GM21390 (cell line): ENCODE measurements at regions not wholly inside any gene's neighbourhood (a gene's known extent, or its start where the extent isn't known, plus 50 kb on each side); places are given as distances from the start of the nearest gene placed in this dataset.
A peak's percentile ranks its signal among the peaks of the same experiment; 100 is the strongest.
"Not testable (repeated sequence)": the region's sequence is repeated elsewhere in the genome, so short reads cannot be mapped to it uniquely, and the experiment has no call there.

Experiments
- ATAC-seq: cut with Tn5 transposase; IDR thresholded peaks from one replicate; pipeline ENCODE4 v1.9.1; 2021; ENCODE audit not compliant: unreplicated experiment

DNA sequence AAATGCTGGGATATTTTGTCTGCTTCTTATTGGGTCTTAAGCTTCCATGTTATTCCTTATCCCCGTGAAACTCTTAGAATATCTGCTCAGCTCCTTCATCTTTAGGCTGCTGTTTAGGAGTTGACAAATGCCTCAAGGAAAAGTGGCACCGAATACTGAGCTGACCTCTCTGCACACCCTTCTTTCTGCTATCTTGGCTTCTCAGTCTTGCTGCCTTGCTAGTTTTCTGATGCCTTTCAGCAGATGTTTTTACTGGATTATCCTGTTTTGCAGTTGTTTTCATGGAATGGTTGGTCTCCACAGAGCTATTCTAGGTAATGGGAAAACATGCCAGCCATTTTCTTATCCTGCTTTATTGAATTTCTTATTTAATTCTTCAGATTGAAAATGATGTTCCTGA lies 86.3 kb downstream of the GYPE start:
- ATAC-seq, result no peak

DNA sequence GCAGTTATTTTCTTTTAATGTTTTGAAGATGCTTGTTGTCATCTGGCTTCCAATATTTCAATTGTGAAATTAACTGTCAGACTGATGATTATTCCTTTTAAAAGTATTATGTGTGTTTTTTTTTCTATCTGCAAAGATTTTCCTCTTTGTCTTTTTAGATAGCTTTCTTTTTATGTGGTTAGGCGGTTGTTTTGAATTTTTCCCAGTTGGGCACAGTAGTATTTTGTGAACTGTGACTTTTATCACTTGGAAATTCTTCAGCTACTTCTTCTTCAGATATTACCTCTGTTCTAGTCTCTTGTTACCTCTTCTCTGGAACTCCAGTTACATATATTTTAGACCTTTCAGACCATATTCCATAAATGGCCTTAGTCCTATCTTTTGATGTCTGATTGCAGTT lies 87.5 kb downstream of the GYPE start:
- ATAC-seq, result not testable (repeated sequence)

DNA sequence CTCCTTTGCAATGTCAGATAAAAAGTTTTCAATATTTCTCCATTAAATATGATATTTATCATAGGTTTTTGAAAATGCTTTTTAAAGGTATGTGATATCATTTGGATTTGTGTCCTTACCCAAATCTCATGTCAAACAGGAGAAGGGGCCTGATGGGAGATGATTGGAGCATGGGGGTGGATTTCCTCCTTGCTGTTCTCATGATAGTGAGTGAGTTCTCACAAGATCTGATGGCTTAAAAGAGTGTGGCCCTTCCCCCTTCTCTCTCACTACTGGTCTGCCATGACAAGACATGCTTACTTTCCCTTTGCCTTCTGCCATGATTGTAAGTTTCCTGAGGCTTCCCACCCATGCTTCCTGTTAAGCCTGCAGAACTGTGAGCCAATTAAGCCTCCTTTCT lies 90.0 kb downstream of the GYPE start:
- not testable (repeated sequence) for ATAC-seq

DNA sequence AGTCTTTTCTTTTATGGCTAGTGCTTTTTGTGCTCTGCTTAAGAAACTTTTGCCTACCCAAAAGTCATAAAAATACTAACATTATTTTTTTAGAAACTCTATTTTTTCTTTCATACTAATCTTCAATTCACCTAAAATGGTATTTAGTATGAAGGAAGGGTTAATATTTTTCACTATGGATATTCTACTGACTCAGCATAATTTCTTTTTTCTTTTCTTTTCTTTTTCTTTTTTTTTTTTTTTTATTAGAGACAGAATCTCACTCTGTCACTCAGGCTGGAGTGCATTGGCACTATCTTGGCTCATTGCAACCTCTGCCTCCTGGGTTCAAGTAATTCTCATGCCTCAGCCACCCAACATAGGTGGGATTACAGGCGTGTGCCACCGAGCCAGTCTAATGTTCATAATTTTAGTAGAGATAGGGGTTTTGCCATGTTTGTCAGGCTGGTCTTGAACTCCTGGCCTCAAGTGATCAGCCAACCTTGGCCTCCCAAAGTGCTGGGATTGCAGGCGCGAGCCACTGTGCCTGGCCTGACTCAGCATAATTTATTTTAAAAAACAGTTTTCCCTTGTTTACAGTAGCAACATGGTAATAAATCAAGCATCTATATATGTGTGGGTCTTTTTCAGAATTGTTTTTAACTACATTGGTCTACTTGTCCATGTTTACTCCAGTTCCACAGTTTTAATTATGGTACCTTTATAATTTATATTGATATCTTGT lies 91.8 kb downstream of the GYPE start:
- not testable (repeated sequence) for ATAC-seq

DNA sequence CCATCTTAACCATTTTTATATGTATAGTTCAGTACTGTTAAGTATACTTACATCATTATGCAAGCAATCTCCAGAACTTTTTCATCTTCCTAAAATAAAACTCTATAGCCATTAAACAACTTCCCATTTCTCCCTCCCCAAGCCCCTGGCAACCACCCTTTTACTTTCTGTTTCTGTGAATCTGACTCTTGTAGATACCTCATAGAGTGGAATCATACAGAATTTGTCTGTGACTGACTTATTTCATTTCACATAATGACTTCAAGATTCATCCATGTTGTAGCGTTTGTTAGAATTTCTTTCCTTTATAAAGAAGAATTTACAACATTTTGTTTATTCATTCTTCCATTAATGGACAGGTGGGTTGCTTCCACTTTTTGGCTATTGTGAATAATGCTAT lies 91.2 kb upstream of the FREM3 start:
- not testable (repeated sequence) for ATAC-seq

DNA sequence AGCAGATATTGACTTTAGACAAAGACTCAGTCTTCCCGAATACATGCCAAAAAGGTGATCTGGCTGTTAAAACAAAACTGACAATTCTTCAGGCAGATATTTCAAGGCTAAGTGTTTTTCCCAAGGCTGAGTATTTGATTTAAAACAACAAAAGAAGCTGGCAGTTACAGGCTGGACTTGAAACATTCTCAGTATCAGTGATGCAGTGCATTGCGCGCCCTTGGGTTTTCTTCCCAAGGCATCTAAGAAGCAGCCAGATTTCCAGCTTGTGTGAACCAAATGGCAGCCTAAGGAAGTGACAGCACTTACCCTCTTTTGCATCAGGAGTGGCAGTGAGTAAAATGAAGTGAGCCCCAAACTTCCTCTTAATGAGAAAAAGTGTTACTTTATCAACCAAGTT lies 90.0 kb upstream of the FREM3 start:
- ATAC-seq, result not testable (repeated sequence)

DNA sequence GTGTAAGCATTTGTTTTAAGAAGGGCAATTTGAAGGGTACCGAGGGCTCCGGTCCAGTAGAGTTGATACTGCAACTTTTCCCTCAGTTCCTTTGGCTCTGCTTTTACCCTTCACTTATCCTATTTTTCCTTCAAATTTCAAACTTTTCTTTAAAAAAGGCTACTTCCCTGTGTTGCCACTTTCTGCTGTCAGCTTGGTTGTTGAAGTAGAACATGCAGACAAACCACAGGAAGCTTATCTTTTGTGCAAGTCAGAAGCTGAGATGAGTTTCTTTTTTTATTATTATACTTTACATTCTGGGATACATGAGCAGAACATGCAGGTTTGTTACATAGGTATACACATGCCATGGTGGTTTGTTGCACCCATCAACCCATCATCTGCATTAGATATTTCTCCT lies 89.1 kb upstream of the FREM3 start:
- not testable (repeated sequence) for ATAC-seq

DNA sequence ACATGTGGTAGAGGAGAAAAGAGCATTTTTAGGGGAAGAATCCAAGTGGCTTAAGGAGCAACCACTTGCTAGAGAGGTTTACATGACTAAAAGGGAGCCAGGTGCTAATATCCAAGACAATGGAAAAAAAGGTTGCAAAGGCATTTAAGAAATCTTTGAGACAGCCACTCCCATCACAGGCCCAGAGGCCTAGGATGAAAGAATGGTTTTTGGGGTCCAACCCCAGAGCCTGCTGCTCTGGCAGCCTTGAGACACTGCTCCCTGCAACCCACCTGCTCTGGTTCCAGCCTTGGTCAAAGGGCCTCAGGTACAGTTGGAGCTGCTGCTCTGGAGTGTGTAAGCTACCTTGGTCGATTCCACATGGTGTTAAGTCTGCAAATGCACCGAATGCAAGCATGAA lies 84.1 kb upstream of the FREM3 start:
- ATAC-seq, result no peak

DNA sequence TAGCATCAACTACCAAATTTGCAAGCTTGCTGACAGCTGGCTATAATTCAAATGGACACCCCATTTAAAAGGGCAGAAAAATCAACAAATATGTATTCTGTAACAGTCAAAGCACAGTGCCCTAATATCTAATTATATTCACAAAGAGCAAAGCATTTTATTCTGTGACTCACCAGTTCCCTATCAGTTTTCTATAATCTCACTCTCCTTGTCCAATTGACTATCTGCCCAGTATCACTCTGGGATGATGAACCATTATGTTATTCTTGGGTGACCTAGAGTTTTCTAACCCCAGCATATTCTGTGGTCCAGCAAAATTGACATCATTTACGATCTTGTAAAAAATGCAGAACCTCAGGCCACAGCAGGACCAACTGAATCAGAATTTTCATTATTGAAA lies 82.0 kb upstream of the FREM3 start:
- ATAC-seq, result no peak

DNA sequence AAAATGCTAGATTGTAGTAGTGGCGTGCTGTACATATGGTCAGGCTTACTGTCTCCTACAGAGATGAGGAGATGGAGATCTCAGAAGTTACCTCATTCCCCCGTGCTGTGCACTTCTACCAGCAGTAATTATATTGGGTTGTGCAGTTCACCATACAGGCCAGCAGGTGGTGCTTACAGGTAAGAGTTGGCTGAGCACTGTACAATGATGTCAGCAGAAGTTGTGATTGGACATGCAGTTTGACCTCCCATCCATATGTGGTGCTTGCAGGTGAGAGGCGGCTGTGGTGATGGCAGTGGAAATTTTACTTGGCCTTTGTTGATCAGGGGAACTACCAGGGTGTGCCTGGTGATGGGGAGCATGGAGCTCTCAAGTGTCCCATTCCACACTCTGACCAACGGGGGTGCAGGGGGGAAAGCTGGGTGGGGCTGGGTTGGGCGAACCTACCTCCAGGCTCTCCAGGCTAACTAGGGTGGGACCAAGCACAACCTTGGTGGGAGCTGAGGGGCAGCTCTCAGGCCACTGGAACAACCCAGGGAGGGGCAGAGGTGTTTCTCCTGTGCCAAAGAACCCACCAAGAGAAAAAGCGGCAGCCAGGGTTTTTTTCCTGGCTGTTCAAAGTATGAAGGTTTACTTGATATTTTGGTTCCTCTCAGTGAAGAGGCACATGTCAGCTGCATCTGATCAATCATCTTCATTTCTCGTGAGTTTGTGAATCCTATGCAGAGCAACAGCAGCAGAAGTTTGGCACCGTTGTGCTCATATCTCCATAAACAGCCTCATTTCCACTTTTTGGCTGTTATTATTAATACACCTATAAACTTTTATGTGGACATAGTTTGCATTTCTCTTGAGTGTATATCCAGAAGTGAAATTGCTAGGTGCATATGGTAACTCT lies 73.8 kb upstream of the FREM3 start:
- ATAC-seq, result peak; percentile 100

DNA sequence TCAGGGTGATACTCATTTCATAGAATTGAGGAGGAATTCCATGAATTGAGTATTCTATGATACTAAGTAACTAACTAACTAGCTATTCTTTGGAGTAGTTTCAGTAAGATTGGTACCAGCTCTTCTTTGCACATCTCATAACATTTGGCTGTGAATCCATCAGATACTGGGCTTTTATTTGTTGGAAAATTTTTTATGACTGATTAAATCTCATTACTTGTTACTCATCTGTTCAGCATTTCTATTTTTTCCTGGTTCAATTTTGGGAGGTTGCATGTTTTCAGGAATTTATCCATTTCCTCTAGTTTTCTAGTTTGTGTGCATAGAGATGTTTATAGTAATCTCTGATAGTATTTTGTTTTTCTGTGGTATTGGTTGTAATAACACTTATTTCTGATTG lies 70.8 kb upstream of the FREM3 start:
- ATAC-seq, result no peak

DNA sequence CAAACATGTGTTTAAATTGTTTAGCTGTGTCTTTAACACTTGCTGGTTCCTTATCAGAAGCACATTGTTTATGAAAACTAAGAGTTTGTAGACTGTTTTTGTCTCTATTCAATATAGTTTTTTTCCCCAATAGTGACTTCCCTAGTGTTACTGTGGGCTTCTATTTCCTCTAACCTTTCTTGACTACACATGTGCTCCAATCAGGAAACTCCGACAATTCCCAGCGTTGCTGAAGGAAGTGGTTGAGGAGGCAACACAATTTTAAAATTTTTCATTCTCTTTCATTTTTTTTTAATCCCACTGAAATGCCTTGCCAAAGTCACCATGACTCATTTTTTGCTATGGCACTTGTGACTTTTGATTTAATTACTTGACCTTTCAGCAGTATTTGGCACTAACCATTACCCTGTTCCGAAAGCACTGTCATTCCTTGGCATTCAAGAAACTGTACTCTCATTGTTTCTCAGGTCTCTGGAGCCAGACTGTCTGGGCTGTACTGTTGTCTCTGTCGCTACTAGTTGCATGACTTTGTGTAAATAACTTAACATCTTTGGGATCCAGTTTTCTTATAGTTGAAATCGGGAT lies 67.6 kb upstream of the FREM3 start:
- ATAC-seq, result no peak

DNA sequence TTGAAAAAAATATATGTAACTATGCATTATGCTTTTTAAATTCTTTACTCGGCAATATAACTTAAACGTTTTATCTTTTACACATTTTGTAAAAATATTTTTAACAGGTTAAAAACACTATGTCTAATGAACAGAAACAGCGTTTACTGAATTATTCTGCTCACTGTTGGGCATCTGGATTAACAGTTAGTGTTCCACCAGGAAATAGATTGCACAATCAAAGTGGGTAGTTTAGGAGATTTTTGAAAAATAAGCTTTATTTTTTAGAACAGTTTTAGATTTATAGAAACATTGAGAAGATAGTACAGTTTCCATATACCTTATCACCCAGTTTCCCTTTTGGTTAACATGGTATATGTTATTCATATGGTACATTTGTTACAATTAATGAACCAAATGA lies 63.1 kb upstream of the FREM3 start:
- ATAC-seq, result no peak

DNA sequence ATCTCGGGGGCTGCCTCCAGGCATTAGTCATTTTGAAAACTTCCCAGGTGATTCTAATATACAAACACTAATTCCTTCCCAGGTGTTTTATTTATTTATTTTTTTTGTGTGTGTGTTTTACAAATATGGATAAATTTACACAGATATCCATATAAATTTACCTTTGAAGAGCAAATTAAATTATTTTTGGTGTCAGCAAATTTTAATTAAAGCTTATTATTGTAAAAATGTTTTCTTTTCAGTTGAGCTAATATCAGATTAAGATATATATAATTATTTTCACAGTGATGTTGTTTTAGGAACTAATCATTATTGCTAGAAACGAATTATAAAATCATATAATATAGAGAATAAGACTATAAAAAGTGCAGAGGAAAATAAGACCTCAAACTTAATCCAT lies 62.0 kb upstream of the FREM3 start:
- no peak for ATAC-seq
